Spleen (tissue), 7 donors: ENCODE measurements at regions not wholly inside any gene's neighbourhood (a gene's known extent, or its start where the extent isn't known, plus 50 kb on each side); places are given as distances from the start of the nearest gene placed in this dataset.

ENCODE experiments used
- CTCF ChIP-seq, 11 experiments: fragments of 200-600 bp in 7 of 11; fragments of 450-650 bp in 4 of 11; sonication (generic) in 4 of 11; IDR thresholded peaks in 8 of 11; conservative IDR thresholded peaks in 3 of 11; 1 replicate in 7 of 11; 2 replicates in 4 of 11; pipeline versions ENCODE4 v1.4.0 to v1.8.0; 2016 to 2021; ENCODE audit warnings: antibody characterized with exemption in 11 of 11, inconsistent platforms in 4 of 11, mild to moderate bottlenecking in 1 of 11
- POLR2A ChIP-seq, 3 donors: fragments of 450-650 bp; IDR thresholded peaks; one replicate each; pipeline ENCODE4 v1.5.1; 2017; ENCODE audit warnings: antibody characterized with exemption in 3 of 3, mild to moderate bottlenecking in 1 of 3
- POLR2AphosphoS5 ChIP-seq, 3 donors: sonication (generic); formaldehyde crosslinking; IDR thresholded peaks; one replicate each; pipeline ENCODE4 v1.5.1; 2017; ENCODE audit warnings: antibody characterized with exemption in 3 of 3
- donor health status: DM: no; HTN: no; CAD: no; lungs with moderate emphysema.
- donor health status: DM: no; HTN: no; CAD: no.
- donor health status: DM: no; HTN: no; CAD: no.

DNA sequence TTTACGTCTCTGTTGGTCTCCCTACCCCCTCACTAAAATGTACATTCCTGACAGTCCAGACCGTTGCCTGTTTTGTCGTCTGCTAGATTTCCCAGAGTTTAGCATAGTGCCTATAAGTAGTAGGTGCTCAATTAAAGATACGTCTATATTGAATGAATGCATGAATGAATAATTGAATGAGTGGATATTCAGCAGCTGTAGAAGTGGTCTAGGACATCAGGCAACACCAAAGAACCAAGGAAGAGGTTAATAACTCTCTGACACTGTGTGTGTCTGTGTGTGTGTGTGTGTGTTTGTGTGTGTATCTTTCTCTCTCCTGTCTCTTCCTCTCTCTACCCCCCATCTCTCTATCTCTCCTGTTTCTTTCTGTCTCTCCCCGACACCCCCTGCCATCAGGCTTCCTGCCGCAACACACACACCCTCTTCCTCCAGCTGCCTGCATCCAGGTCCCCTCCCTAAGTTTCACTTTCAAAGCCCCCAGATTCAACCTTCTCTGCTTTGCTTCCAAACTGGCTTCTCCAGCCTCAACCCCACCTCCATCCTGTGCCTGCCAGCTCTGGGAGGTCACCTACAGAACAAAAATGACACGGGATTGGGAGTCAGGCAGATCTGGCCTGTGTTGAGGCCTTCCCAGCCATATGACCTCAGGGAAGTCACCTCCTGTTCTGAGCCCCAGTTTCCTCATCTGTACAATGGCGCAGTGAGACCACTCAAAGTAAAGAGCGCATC, 119.9 kb upstream of the NCOR2 start:
- TF ChIP-seq POLR2A (IDR thresholded peaks at IDR 0.05) (no peak), CTCF (IDR thresholded peaks at IDR 0.05 in 8 of 11, conservative IDR thresholded peaks at IDR 0.05 in 3 of 11) (no peak), POLR2AphosphoS5 (IDR thresholded peaks at IDR 0.05) (no peak)
